DOHH2 (cell line): ENCODE measurements at regions not wholly inside any gene's neighbourhood (a gene's known extent, or its start where the extent isn't known, plus 50 kb on each side); places are given as distances from the start of the nearest gene placed in this dataset.
"Not testable (repeated sequence)": the region's sequence is repeated elsewhere in the genome, so short reads cannot be mapped to it uniquely, and the experiment has no call there.

Source experiments
- H3F3A ChIP-seq: fragments of 200-600 bp; sonication (generic), shearing (Covaris generic); 2 replicates; pipeline ENCODE4 v1.6.0; 2016; ENCODE audit warnings: antibody characterized with exemption, mild to moderate bottlenecking; ENCODE audit not compliant: control insufficient read depth, insufficient read depth
- H3K27ac ChIP-seq: fragments of 200-600 bp; sonication (generic); 2 replicates; pipeline ENCODE4 v1.5.1; 2014; ENCODE audit warnings: low read depth, mild to moderate bottlenecking, low read length, moderate library complexity
- H3K27me3 ChIP-seq: fragments of 200-600 bp; sonication (generic); 2 replicates; pipeline ENCODE4 v1.6.1; 2014; ENCODE audit warnings: mild to moderate bottlenecking, low read length, mixed read lengths; ENCODE audit not compliant: control insufficient read depth
- H3K36me3 ChIP-seq: fragments of 200-600 bp; sonication (generic); 2 replicates; pipeline ENCODE4 v1.6.1; 2014; ENCODE audit warnings: mild to moderate bottlenecking, low read length, moderate library complexity, mixed read lengths; ENCODE audit not compliant: control insufficient read depth
- H3K4me1 ChIP-seq: fragments of 200-600 bp; sonication (generic); 2 replicates; pipeline ENCODE4 v1.6.1; 2014; ENCODE audit warnings: mild to moderate bottlenecking, low read length, mixed read lengths; ENCODE audit not compliant: control insufficient read depth
- H3K4me2 ChIP-seq: fragments of 200-600 bp; sonication (generic); 2 replicates; pipeline ENCODE4 v1.6.0; 2014; ENCODE audit warnings: mild to moderate bottlenecking, low read length, moderate library complexity
- H3K4me3 ChIP-seq: fragments of 200-600 bp; sonication (generic); 2 replicates; pipeline ENCODE4 v1.5.1; 2014; ENCODE audit warnings: mild to moderate bottlenecking, low read length, mixed read lengths
- H3K79me2 ChIP-seq: fragments of 200-600 bp; sonication (generic); 2 replicates; pipeline ENCODE4 v1.6.1; 2014; ENCODE audit warnings: mild to moderate bottlenecking, low read length, mixed read lengths; ENCODE audit not compliant: control insufficient read depth
- H3K9me2 ChIP-seq: fragments of 200-600 bp; sonication (generic); replicated peaks from 2 replicates; pipeline ENCODE4 v1.6.1; 2014; ENCODE audit warnings: mild to moderate bottlenecking, low read length, mixed read lengths; ENCODE audit not compliant: control insufficient read depth
- H3K9me3 ChIP-seq: fragments of 200-600 bp; sonication (generic); 2 replicates; pipeline ENCODE4 v1.6.1; 2014; ENCODE audit warnings: antibody characterized with exemption, low read length, mixed read lengths; ENCODE audit not compliant: control insufficient read depth, insufficient read depth
- H4K20me1 ChIP-seq: fragments of 200-600 bp; sonication (generic); 2 replicates; pipeline ENCODE4 v1.6.0; 2014; ENCODE audit warnings: low read depth, mild to moderate bottlenecking, antibody characterized with exemption, low read length, moderate library complexity; ENCODE audit not compliant: control insufficient read depth, insufficient read depth

- not testable (repeated sequence) for H3K27me3 ChIP-seq, H3K4me1 ChIP-seq, H3K79me2 ChIP-seq, H3K27ac ChIP-seq, H3K4me3 ChIP-seq, H3K36me3 ChIP-seq, H4K20me1 ChIP-seq, H3F3A ChIP-seq, H3K4me2 ChIP-seq, H3K9me3 ChIP-seq, H3K9me2 ChIP-seq
Measured at GRCh38 chr1:120465900-120466299, 51.1 kb downstream of the NBPF8 start.

GRCh38 chr1:120477663-120478062 lies 62.8 kb downstream of the NBPF8 start:
- H3K79me2 ChIP-seq, H3K4me1 ChIP-seq, H3K4me2 ChIP-seq, H3K36me3 ChIP-seq, H3K9me2 ChIP-seq, H3F3A ChIP-seq, H4K20me1 ChIP-seq, H3K27me3 ChIP-seq, H3K9me3 ChIP-seq, H3K27ac ChIP-seq, H3K4me3 ChIP-seq: not testable (repeated sequence)

- H3F3A ChIP-seq, H3K27me3 ChIP-seq, H3K4me3 ChIP-seq, H3K9me3 ChIP-seq, H3K36me3 ChIP-seq, H3K4me2 ChIP-seq, H3K9me2 ChIP-seq, H4K20me1 ChIP-seq, H3K4me1 ChIP-seq, H3K27ac ChIP-seq, H3K79me2 ChIP-seq: not testable (repeated sequence)
Measured at GRCh38 chr1:120478400-120478799, 63.6 kb downstream of the NBPF8 start.

- not testable (repeated sequence) for H3F3A ChIP-seq, H4K20me1 ChIP-seq, H3K36me3 ChIP-seq, H3K4me2 ChIP-seq, H3K79me2 ChIP-seq, H3K9me2 ChIP-seq, H3K4me1 ChIP-seq, H3K27ac ChIP-seq, H3K9me3 ChIP-seq, H3K4me3 ChIP-seq, H3K27me3 ChIP-seq
Measured at GRCh38 chr1:120487542-120487941, 72.7 kb downstream of the NBPF8 start.

- H3K9me2 ChIP-seq, H3F3A ChIP-seq, H3K36me3 ChIP-seq, H3K27ac ChIP-seq, H3K4me1 ChIP-seq, H3K27me3 ChIP-seq, H3K4me2 ChIP-seq, H3K79me2 ChIP-seq, H3K4me3 ChIP-seq, H3K9me3 ChIP-seq, H4K20me1 ChIP-seq: not testable (repeated sequence)
Measured at GRCh38 chr1:120489217-120489616, 74.4 kb downstream of the NBPF8 start.

GRCh38 chr1:120497145-120497544 lies 82.3 kb downstream of the NBPF8 start:
- H3K79me2 ChIP-seq, H3K27me3 ChIP-seq, H3F3A ChIP-seq, H3K4me1 ChIP-seq, H3K4me2 ChIP-seq, H3K9me2 ChIP-seq, H3K27ac ChIP-seq, H3K9me3 ChIP-seq, H3K36me3 ChIP-seq, H4K20me1 ChIP-seq, H3K4me3 ChIP-seq: not testable (repeated sequence)

- not testable (repeated sequence) for H3K27me3 ChIP-seq, H3K9me2 ChIP-seq, H3K79me2 ChIP-seq, H3K4me2 ChIP-seq, H3K27ac ChIP-seq, H3F3A ChIP-seq, H3K9me3 ChIP-seq, H3K4me3 ChIP-seq, H3K4me1 ChIP-seq, H4K20me1 ChIP-seq, H3K36me3 ChIP-seq
Measured at GRCh38 chr1:120503284-120503683, 88.4 kb downstream of the NBPF8 start.

- not testable (repeated sequence) for H3F3A ChIP-seq, H3K79me2 ChIP-seq, H4K20me1 ChIP-seq, H3K27ac ChIP-seq, H3K4me3 ChIP-seq, H3K9me2 ChIP-seq, H3K4me1 ChIP-seq, H3K9me3 ChIP-seq, H3K27me3 ChIP-seq, H3K36me3 ChIP-seq, H3K4me2 ChIP-seq
Measured at GRCh38 chr1:120506352-120506751, 91.5 kb downstream of the NBPF8 start.

- not testable (repeated sequence) for H3F3A ChIP-seq, H3K27me3 ChIP-seq, H3K4me1 ChIP-seq, H3K4me3 ChIP-seq, H3K9me3 ChIP-seq, H3K27ac ChIP-seq, H3K9me2 ChIP-seq, H3K4me2 ChIP-seq, H3K79me2 ChIP-seq, H3K36me3 ChIP-seq, H4K20me1 ChIP-seq
Measured at GRCh38 chr1:120508351-120508750, 93.5 kb downstream of the NBPF8 start.
